GM21529 (cell line): ENCODE measurements at regions not wholly inside any gene's neighbourhood (a gene's known extent, or its start where the extent isn't known, plus 50 kb on each side); places are given as distances from the start of the nearest gene placed in this dataset.
"Not testable (repeated sequence)": the region's sequence is repeated elsewhere in the genome, so short reads cannot be mapped to it uniquely, and the experiment has no call there.

Experiments used
- ATAC-seq: cut with Tn5 transposase; IDR thresholded peaks from one replicate; pipeline ENCODE4 v1.9.1; 2021; ENCODE audit not compliant: unreplicated experiment

GRCh38 chr15:62868507-62868906 lies 174.0 kb upstream of the TPM1 start:
- ATAC-seq = no peak

GRCh38 chr15:62869116-62869515 lies 173.4 kb upstream of the TPM1 start:
- ATAC-seq = no peak

- ATAC-seq = no peak
Observed at GRCh38 chr15:62870216-62870615, 172.3 kb upstream of the TPM1 start.

GRCh38 chr15:62870701-62871100 lies 171.8 kb upstream of the TPM1 start:
- not testable (repeated sequence) for ATAC-seq

GRCh38 chr15:62873203-62873602 lies 169.3 kb upstream of the TPM1 start:
- ATAC-seq = no peak

- no peak for ATAC-seq
Observed at GRCh38 chr15:62874064-62874463, 168.5 kb upstream of the TPM1 start.

- no peak for ATAC-seq
Observed at GRCh38 chr15:62874959-62875625, 167.5 kb upstream of the TPM1 start.

- no peak for ATAC-seq
Observed at GRCh38 chr15:62875626-62876021, 166.9 kb upstream of the TPM1 start.

GRCh38 chr15:62877276-62877857 lies 165.2 kb upstream of the TPM1 start:
- no peak for ATAC-seq

GRCh38 chr15:62878070-62878469 lies 164.5 kb upstream of the TPM1 start:
- ATAC-seq = no peak

- no peak for ATAC-seq
Observed at GRCh38 chr15:62879770-62880169, 162.8 kb upstream of the TPM1 start.

GRCh38 chr15:62880278-62880677 lies 162.3 kb upstream of the TPM1 start:
- no peak for ATAC-seq

- ATAC-seq = no peak
Observed at GRCh38 chr15:62881056-62881455, 161.5 kb upstream of the TPM1 start.

- no peak for ATAC-seq
Observed at GRCh38 chr15:62883938-62884479, 158.5 kb upstream of the TPM1 start.

GRCh38 chr15:62886431-62887071 lies 156.0 kb upstream of the TPM1 start:
- no peak for ATAC-seq

- ATAC-seq = no peak
Observed at GRCh38 chr15:62887113-62887570, 155.4 kb upstream of the TPM1 start.

GRCh38 chr15:62888623-62889022 lies 153.9 kb upstream of the TPM1 start:
- ATAC-seq = no peak

- ATAC-seq = no peak
Observed at GRCh38 chr15:62889141-62889661, 153.3 kb upstream of the TPM1 start.

GRCh38 chr15:62889734-62890505 lies 152.6 kb upstream of the TPM1 start:
- ATAC-seq = no peak

- ATAC-seq = no peak
Observed at GRCh38 chr15:62894322-62895085, 148.0 kb upstream of the TPM1 start.
